Naive thymus-derived CD8-positive, alpha-beta T cell (primary cell): ENCODE measurements at regions not wholly inside any gene's neighbourhood (a gene's known extent, or its start where the extent isn't known, plus 50 kb on each side); places are given as distances from the start of the nearest gene placed in this dataset.

ENCODE experiments used
- ATAC-seq, 2 donors: fragments of 150-1000 bp; cut with Tn5 transposase in 1 of 2; sonication (Bioruptor Pico), chemical (Tn5 transposase) in 1 of 2; 1 replicate in 1 of 2; 2 replicates in 1 of 2; pipeline ENCODE4 v1.10.0; 2021; ENCODE audit warnings: mild to moderate bottlenecking in 2 of 2, moderate library complexity in 2 of 2
- POLR2A ChIA-PET: fragments of 350-600 bp; sonication (Branson Sonifier 250); formaldehyde crosslinking; loops from one replicate; lab custom pipeline; 2021; ENCODE audit warnings: antibody characterized with exemption; lab: Charles Lee
- DNase-seq, 10 donors: peaks; one replicate each; pipeline versions ENCODE4 v3.0.0 to v3.0.0-alpha.2; 2020 to 2022
- H3K27ac Mint-ChIP-seq, 10 donors: one replicate each; pipeline ENCODE4 v1.8.0; 2020 to 2022; ENCODE audit warnings: mild to moderate bottlenecking in 10 of 10, mixed read lengths in 10 of 10, moderate library complexity in 4 of 10, inconsistent platforms in 1 of 10
- H3K27me3 Mint-ChIP-seq, 5 donors: one replicate each; pipeline ENCODE4 v1.8.0; 2021 to 2022; ENCODE audit warnings: mixed read lengths in 5 of 5
- H3K36me3 Mint-ChIP-seq, 3 donors: one replicate each; pipeline ENCODE4 v1.8.0; 2020 to 2022; ENCODE audit warnings: mixed read lengths in 3 of 3, mild to moderate bottlenecking in 2 of 3, inconsistent platforms in 1 of 3
- H3K4me1 Mint-ChIP-seq, 4 donors: one replicate each; pipeline ENCODE4 v1.8.0; 2021 to 2022; ENCODE audit warnings: mixed read lengths in 4 of 4
- H3K4me3 Mint-ChIP-seq, 10 donors: one replicate each; pipeline ENCODE4 v1.8.0; 2020 to 2022; ENCODE audit warnings: mild to moderate bottlenecking in 10 of 10, mixed read lengths in 10 of 10, moderate library complexity in 6 of 10, inconsistent platforms in 1 of 10
- H3K9me3 Mint-ChIP-seq, 9 donors: one replicate each; pipeline ENCODE4 v1.8.0; 2020 to 2022; ENCODE audit warnings: mixed read lengths in 9 of 9, mild to moderate bottlenecking in 3 of 9, inconsistent platforms in 1 of 9, moderate library complexity in 1 of 9

DNA sequence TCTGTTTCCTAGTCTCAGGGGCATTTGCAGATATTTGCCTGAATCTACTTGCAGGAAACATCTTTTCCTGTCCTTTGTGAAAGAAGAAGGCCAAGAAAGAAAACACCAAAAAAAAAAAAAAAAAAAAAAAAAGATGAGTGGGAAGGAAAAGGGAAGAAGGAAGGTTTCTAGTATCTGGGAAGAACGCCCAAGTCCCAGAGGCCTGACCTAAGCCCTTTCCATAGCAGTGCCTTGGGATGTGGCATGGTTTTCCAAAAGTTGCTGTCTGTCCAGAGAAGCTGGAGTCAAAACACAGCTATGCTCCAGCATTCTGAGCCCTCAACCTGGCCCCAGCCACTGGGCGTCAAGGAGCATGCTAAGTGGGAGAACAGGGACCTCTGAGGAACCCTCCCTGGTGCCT is 123.5 kb downstream of the INHBB start:
- H3K4me3 Mint-ChIP-seq: no peak overlapping the region
- POLR2A ChIA-PET: no interaction called here
- H3K36me3 Mint-ChIP-seq: no peaks in the 10 kb centered on the region
- H3K9me3 Mint-ChIP-seq: peaks cover 0 to 13% (median 0%) of the 10 kb centered on the region in 9 donors
- ATAC-seq (no peak), DNase-seq (no peak)
- H3K27ac Mint-ChIP-seq: no peak overlapping the region
- peaks cover 0 to 14% (median 0%) of the 10 kb centered on the region in 5 donors for H3K27me3 Mint-ChIP-seq
- peaks cover 0 to 1% (median 0%) of the 10 kb centered on the region in 4 donors for H3K4me1 Mint-ChIP-seq

DNA sequence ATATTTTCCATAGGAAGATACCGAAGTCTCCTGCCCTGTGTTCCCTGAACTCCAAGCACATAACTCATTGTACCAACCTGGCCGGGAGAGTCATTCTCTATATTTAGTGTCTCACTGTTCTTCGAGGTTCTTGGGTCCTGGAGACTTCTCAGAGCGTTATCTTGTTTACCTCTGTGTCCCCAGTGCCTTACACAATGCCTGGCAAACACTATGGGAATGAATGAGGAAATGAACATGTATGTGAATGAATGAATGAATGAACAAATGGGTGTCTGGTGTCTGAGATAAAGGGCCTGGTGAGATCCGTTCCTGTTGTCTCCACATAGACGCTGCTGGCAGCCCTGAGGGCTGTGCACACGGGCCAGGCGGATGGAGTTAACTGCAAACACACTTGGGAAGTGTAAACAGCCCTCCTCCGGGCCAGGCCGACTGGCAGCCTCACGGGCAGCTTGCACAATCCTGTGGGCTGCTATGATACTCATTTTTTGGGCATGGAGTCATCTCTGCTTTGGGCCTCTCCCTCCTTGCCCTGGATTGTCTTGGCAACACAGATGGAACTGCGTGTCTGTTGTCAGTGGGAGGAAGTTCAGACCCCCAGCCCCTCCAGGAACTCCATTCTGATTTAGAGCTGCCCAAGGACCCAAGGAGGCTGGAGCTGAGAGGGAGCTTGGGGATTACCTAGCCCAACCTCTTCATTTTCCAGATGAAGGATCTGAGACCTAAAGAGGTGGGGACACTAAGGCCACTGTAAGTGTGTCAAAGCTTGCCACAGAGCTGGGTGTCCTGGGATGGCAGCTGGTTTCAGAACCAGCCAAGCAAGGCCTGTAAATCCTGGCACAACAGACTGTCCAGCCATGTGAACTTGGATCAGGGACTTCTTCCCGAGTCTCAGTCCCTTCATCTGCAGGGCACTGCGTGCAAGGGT is 124.4 kb downstream of the INHBB start:
- ATAC-seq (no peak), DNase-seq (no peak)
- peaks cover 0 to 1% (median 0%) of the 10 kb centered on the region in 4 donors for H3K4me1 Mint-ChIP-seq
- no peaks in the 10 kb centered on the region for H3K36me3 Mint-ChIP-seq
- H3K9me3 Mint-ChIP-seq: peaks cover 0 to 13% (median 0%) of the 10 kb centered on the region in 9 donors
- H3K27me3 Mint-ChIP-seq: peaks cover 0 to 14% (median 0%) of the 10 kb centered on the region in 5 donors
- no peak overlapping the region for H3K4me3 Mint-ChIP-seq
- no peak overlapping the region for H3K27ac Mint-ChIP-seq
- POLR2A ChIA-PET: no interaction called here

DNA sequence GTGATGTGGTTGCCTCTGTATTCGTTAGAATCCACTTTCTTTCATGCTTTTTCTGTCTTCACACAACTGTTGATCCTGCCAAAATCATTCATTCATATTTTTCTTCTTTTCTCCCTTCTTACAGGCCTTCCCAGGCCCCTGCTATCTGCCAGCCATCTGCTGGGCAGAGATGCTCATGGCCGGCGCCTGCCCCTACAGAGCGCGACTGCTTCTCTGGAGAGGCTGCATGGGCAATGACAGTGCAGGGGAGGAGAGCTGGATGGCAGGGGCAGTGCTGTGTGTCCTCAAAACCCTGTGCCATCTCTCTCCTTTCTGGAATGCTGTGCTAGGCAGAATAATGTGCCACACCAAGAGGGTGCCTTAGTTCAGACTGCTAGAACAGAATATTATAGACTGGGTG is 125.2 kb downstream of the INHBB start:
- no peaks in the 10 kb centered on the region for H3K36me3 Mint-ChIP-seq
- ATAC-seq (no peak), DNase-seq (no peak)
- H3K4me1 Mint-ChIP-seq: peaks cover 0 to 1% (median 0%) of the 10 kb centered on the region in 4 donors
- POLR2A ChIA-PET: no interaction called here
- H3K27ac Mint-ChIP-seq: no peak overlapping the region
- no peak overlapping the region for H3K4me3 Mint-ChIP-seq
- peaks cover 0 to 5% (median 0%) of the 10 kb centered on the region in 5 donors for H3K27me3 Mint-ChIP-seq
- H3K9me3 Mint-ChIP-seq: peaks cover 0 to 13% (median 0%) of the 10 kb centered on the region in 9 donors

DNA sequence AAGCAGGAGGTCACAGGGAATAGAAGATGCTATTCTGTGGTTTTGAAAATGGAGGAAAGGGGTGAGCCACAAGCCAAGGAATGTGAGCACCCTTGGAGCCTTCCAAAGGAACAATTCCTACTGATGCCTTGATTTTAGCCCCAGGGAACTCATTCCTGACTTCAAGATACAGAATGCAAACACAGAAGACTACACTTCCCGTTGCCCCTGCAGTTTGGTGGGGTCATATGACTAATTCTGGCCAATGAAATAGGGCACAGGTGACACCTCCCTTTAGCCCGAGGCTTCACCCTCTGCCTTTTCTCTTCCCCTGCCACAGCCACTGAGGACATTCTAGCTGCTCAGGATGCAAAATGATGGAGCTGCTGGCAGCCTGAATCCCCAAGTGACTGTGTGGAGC is 126.1 kb downstream of the INHBB start:
- H3K4me3 Mint-ChIP-seq: no peak overlapping the region
- no peaks in the 10 kb centered on the region for H3K36me3 Mint-ChIP-seq
- POLR2A ChIA-PET: no interaction called here
- ATAC-seq (no peak), DNase-seq (no peak)
- no peaks in the 10 kb centered on the region for H3K27me3 Mint-ChIP-seq
- peaks cover 0 to 1% (median 0%) of the 10 kb centered on the region in 4 donors for H3K4me1 Mint-ChIP-seq
- no peak overlapping the region for H3K27ac Mint-ChIP-seq
- H3K9me3 Mint-ChIP-seq: peaks cover 0 to 13% (median 0%) of the 10 kb centered on the region in 9 donors

DNA sequence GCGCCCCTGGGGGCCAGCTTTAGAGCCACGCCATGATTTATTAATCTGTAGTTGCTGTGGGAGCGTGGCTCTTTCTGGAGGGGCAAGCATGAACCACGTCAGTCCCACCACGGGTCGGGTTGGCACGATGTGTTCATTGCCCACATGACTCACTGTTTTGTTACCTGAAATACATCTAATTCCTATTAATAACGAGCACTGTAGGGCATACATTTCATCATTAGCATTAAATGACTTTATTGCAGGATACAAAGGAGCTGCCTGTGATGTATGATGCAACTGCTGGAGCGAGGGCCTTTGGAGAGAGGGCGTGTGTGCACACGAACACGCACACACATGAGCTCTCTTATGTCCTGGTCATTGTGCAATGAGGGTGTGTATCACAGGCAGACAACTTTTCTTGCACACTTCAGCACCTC is 127.0 kb downstream of the INHBB start:
- no peaks in the 10 kb centered on the region for H3K4me1 Mint-ChIP-seq
- ATAC-seq: no peak
- H3K27ac Mint-ChIP-seq: no peak overlapping the region
- H3K4me3 Mint-ChIP-seq: no peak overlapping the region
- peaks cover 0 to 13% (median 0%) of the 10 kb centered on the region in 9 donors for H3K9me3 Mint-ChIP-seq
- no peak for DNase-seq
- H3K36me3 Mint-ChIP-seq: no peaks in the 10 kb centered on the region
- H3K27me3 Mint-ChIP-seq: peaks cover 0 to 4% (median 0%) of the 10 kb centered on the region in 5 donors
- POLR2A ChIA-PET: no interaction called here

DNA sequence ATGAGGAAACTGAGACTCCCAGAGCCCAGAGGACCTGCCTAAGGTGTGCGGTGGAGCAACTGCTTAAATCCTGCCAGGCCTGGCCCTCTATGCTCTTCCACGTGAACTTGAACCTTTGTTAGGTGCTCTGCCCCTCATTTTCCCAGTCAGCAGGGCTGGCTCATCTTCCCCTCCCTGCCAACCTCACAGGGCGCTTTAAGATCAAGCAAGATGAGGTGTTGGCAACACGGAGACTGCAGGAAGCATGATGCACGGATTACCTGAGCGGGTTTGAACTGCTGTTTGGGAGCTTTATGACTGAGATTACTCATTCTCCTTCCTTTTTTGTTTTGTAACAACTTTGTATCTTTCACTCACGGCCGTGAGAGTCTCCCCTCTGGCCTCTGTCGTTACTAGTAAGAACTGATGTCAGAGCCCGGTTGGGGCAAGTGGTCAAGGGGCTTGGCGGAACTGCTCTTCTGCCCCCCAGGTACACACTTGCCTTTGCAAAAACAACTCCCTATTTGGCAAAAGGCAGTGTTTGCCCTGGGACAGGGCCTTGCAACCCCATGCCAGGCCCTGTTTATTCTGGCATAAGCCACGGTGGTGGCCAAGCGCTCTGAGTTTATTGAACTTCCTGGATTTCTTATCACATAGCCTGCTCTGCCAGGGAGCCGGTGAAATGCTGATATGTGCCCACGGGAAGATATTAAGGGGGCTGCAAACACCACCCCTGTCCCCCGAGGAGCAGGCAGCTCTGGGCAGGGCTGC is 127.8 kb downstream of the INHBB start:
- ATAC-seq (no peak), DNase-seq (no peak)
- peaks cover 0 to 13% (median 0%) of the 10 kb centered on the region in 9 donors for H3K9me3 Mint-ChIP-seq
- H3K27me3 Mint-ChIP-seq: peaks cover 0 to 5% (median 0%) of the 10 kb centered on the region in 5 donors
- POLR2A ChIA-PET: no interaction called here
- H3K4me3 Mint-ChIP-seq: no peak overlapping the region
- H3K27ac Mint-ChIP-seq: no peak overlapping the region
- H3K36me3 Mint-ChIP-seq: no peaks in the 10 kb centered on the region
- H3K4me1 Mint-ChIP-seq: no peaks in the 10 kb centered on the region

DNA sequence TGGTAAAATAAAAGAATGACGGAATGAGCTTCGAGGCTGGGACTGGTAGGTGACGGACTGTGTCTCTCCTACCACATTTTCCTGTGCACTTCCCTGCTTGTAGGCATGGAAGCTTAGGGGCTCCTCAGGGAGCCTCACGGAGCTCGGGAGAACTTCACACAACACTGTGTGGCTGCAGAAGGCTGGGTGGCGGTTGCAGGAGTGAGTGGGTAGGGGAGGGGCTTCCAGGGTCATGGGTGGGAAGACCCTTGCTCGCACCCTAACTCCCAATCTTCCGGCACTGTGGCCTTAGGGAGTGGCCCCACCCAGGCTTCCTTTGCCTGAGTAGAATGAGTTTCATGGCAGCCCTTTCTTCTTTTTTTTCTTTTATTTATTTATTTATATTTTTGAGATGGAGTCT is 128.6 kb downstream of the INHBB start:
- Mint-ChIP-seq H3K27ac (no peak overlapping the region), H3K27me3 (peaks cover 0 to 5% (median 0%) of the 10 kb centered on the region in 5 donors), H3K4me3 (no peak overlapping the region), H3K36me3 (no peaks in the 10 kb centered on the region), H3K4me1 (no peaks in the 10 kb centered on the region), H3K9me3 (peaks cover 0 to 13% (median 0%) of the 10 kb centered on the region in 9 donors)
- DNase-seq: no peak
- POLR2A ChIA-PET: no interaction called here
- ATAC-seq: no peak

DNA sequence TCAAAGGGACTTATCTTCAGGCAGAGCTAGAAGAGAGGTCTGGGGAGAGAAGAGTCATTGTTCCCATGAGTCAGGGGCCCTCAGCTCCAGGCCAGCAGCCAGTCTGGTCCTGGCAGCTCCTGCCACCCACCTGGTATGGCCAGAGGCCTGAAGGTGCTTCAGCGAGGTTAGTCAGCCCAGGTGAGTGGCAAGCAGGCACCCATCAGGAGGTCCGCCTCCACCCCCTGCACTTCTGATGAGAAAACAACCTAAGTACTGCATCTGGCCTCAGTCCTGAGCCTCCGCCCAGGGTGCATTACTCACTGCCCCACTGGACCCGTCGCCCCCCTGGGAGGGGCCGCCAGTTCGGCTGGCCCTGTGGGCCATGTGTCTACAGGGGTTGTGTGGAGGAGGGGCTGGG is 130.2 kb downstream of the INHBB start:
- H3K4me1 Mint-ChIP-seq: peaks cover 0 to 2% (median 0%) of the 10 kb centered on the region in 4 donors
- no peaks in the 10 kb centered on the region for H3K36me3 Mint-ChIP-seq
- peaks cover 0 to 5% (median 0%) of the 10 kb centered on the region in 5 donors for H3K27me3 Mint-ChIP-seq
- peaks cover 0 to 13% (median 0%) of the 10 kb centered on the region in 9 donors for H3K9me3 Mint-ChIP-seq
- DNase-seq (no peak), ATAC-seq (no peak)
- H3K4me3 Mint-ChIP-seq: no peak overlapping the region
- POLR2A ChIA-PET: no interaction called here
- H3K27ac Mint-ChIP-seq: no peak overlapping the region

DNA sequence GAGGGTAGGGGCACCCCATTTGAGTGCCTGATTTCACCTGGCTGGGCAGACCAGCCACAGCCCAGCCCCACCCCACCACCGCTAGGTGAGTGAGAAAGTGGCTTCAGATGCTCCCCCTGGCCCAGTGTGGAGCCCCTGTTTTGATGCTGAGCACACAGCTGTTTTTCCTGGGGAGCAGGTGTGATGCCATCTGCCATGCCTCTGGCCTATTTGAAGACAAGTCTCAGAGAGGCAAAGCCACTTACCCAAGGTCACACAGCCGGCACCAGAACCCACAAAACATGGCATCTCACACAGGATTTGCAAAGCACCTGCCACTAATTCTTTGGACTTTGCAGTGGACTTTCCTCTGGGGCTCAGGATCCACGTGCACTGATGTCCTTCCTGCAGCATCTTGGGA is 131.3 kb downstream of the INHBB start:
- Mint-ChIP-seq H3K4me3 (no peak overlapping the region), H3K4me1 (peaks cover 0 to 2% (median 0%) of the 10 kb centered on the region in 4 donors), H3K27me3 (peaks cover 0 to 5% (median 0%) of the 10 kb centered on the region in 5 donors), H3K9me3 (peaks cover 0 to 8% (median 0%) of the 10 kb centered on the region in 9 donors), H3K36me3 (no peaks in the 10 kb centered on the region), H3K27ac (no peak overlapping the region)
- ATAC-seq (no peak), DNase-seq (no peak)
- POLR2A ChIA-PET: no interaction called here

DNA sequence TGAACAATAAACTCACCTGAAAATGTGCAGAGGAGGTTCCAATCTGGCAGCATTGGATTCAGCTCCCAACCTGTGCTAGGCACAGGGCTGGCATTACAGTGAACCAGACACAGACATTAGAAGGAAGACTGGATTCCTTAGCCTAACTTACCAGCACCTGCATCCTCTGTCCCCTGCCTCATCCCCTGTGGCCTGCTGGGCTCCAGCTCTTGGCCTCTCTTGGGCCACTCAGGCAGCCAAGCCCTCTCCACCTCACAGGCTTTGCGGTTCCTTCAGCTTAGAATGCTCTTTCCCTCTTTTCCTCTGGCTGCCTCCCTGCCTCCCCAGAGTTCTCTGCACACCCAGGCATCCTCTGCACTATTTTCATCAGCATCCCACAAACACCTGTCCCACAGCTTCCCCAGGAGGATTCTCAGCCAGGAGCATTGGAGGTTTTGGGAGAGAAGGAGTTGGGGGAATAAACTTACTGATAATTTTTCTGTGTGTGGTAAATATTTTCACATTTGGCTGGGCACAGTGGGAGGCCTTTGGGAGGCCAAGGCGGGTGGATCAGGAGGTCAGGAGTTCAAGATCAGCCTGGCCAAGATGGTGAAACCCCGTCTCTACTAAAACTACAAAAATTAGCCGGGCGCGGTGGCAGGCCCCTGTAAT is 132.0 kb downstream of the INHBB start:
- Mint-ChIP-seq H3K9me3 (peaks cover 0 to under 1% (median 0%) of the 10 kb centered on the region in 9 donors), H3K4me3 (no peak overlapping the region), H3K27me3 (peaks cover 0 to 5% (median 0%) of the 10 kb centered on the region in 5 donors), H3K27ac (no peak overlapping the region), H3K36me3 (no peaks in the 10 kb centered on the region), H3K4me1 (peaks cover 0 to 2% (median 0%) of the 10 kb centered on the region in 4 donors)
- no peak for ATAC-seq
- POLR2A ChIA-PET: no interaction called here
- no peak for DNase-seq

DNA sequence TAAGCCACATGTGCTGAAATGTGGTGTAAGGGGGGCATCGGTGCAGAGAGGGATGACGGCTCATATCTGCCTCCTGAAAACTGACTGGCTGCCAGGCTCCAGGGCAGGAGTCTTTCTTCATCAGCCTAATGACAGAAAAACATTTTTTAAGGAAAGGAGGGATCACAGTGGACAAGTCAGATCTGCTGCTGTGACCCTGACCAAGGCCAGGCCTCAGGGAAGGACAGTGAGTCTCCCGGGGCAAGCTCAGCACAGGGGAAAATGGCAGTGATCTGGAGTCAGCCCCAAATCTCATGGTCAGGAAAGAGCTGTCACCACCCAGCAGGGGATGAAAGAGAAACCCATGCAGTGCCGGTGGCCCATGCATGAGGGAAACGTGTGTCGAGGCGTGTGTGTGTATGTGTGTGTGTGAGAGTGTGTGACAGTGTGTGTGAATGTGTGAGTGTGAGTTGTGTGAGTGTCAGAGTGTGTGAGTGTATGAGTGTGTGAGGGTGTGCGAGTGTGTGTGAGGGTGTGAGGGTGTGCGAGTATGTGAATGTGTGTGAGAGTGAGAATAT is 134.5 kb downstream of the INHBB start:
- peaks cover 0 to 2% (median 0%) of the 10 kb centered on the region in 4 donors for H3K4me1 Mint-ChIP-seq
- ATAC-seq (no peak), DNase-seq (no peak)
- no peak overlapping the region for H3K4me3 Mint-ChIP-seq
- POLR2A ChIA-PET: no interaction called here
- no peaks in the 10 kb centered on the region for H3K36me3 Mint-ChIP-seq
- no peaks in the 10 kb centered on the region for H3K9me3 Mint-ChIP-seq
- peak overlapping the region in 2 of 10 donors; percentile 1 to 33 for H3K27ac Mint-ChIP-seq
- peaks cover 0 to 5% (median 0%) of the 10 kb centered on the region in 5 donors for H3K27me3 Mint-ChIP-seq

DNA sequence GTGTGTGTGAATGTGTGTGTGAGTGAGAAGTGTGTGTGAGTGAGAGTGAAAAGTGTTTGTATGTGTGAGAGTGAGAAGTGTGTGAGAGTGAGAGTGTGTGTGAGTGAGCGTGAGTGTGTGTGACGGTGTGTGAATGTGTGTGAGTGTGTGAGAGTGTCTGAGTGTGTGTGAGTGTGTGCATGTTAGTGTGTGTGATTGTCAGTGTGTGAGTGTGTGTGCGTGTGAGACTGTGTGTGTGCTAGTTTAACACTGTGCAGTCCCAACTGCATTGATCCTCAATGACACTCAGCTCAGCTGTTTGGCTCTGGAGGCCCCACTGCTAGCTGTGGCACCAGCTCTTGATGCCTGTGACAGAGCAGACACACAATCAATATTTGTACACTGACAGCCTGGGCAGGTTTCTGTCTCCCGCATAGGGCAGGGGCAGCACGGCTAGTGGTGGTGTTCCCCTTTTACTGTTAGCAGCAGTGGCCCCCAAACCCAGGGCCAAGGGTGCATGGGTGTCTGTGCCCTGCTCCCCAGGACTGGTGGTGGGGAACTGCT is 135.0 kb downstream of the INHBB start:
- DNase-seq: no peak
- no peak overlapping the region for H3K4me3 Mint-ChIP-seq
- H3K4me1 Mint-ChIP-seq: peaks cover 0 to 2% (median 0%) of the 10 kb centered on the region in 4 donors
- no peaks in the 10 kb centered on the region for H3K36me3 Mint-ChIP-seq
- no peak for ATAC-seq
- H3K27ac Mint-ChIP-seq: no peak overlapping the region
- H3K27me3 Mint-ChIP-seq: peaks cover 0 to 5% (median 0%) of the 10 kb centered on the region in 5 donors
- POLR2A ChIA-PET: no interaction called here
- no peaks in the 10 kb centered on the region for H3K9me3 Mint-ChIP-seq
